ENCODE measurements at regions not wholly inside any gene's neighbourhood (a gene's known extent, or its start where the extent isn't known, plus 50 kb on each side); places are given as distances from the start of the nearest gene placed in this dataset.

DNA sequence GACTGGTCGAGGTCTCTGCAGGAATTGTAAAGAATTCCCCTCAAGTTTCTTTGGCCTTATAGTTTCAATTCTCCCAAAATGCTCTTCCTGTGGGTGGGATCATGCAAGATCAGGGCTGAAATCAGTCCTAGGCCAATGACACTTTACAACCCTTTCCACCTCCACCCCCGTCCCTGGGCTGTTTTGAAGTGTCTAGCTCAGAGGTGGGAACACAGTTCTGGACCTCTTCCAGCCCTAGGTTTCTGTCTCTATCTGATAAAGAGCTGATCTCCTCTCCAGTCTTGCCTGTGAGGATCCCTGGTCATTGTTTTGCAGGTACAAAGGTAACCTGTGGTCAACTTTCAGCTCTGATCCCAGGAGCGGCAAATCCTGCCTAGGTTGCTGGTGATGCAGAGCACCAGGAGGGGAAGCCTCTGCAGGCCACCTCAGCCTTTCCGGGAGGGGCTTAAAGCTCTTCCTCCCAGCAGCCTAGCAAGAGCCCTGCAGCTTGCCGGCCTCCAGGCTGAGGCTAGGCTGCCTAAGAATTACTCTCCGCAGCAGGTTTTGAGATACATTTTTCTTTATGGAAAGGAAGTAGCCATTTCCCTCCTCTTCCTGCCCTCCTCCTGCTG, 69.8 kb upstream of the WIPF1 start:
- no peak for DNase-seq

DNA sequence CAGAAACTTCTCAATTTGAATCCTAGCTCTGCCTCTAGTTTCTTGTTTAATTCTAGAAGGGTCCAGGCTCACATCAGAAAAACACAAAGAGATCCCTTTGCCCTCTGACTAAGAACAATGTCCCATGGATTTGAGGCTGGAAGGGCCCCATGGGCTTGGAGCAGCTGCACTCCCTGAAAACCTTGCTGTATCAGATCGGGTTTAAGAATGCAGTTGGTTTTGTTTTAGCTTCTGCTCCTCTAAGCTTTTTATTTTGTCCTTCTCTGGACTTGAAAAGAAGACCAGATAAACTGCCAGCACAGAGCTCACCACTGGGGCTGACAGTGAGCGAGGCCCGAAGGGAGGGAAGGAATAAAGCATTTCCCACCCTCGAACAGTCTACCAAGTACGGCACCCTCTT, 69.2 kb upstream of the WIPF1 start:
- DNase-seq: no peak

DNA sequence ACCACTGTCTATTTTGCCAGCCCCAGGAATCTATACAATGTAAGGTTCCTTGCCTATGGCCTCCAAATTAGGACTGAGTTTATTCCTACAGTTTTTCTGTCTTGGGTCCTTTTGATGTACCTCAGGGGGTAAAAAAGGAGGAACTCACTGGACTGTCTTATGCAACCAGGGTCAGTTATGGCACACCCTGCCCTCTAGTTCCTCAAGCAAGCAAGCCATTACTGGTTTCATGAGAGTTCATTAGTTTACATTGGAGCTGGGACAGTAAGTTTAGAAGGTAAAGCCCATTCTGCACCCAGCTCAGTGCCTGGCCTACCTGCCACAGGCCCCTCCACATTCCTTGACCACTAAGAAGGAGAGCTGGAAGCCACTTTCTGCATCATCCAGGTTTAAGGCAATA, 68.7 kb upstream of the WIPF1 start:
- DNase-seq: no peak

DNA sequence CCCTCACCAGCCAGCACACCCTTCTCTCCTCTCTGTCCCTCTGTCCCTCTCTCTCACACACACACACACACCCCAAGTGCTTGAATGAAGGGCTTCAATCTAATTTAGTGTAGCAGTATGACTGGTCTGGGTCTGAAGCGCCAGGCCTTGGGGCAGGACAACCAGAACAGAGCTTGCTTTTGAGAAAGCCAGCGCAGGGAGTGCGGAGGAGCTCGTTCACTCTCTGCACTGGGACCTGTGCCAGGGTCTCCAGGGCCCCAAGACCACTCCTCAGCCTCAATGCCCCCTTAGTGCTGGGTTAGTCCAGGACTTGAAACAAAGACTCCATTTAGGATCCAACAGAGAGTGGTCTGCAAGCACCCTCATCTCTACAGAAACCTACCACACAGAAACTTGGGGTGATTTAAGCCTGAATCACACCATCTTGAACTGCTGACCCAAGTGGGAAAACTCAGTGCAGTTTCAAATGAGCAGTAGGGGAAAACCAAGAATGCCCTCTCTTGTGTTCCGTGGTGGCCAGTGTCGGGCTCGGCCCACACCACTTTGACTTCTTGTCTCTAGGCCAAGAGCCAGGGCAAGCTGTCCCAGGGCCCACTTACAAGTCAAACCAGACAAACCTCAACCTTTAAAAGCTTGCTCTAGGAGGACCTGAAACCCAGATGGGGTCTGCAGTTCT, 66.6 kb upstream of the WIPF1 start:
- no peak for DNase-seq

DNA sequence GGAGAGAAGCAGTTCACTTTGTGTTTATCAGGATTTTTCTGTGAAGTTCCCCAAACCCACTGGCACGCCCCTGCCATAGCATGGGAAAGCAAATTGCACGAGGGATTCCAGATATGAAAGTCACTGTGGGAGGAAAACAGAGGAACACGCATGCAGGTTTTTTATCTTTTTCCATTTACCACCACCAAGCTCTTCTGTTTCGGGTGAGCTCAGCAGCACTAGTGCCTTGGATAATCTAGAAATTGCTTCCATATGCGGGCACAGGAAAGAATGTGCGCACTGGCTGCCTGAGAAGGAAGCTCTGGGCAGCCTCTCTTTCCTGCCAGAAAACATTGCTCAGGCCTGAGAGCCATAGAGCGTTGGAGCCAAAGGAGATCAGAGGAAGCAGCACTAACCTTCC, 65.9 kb upstream of the WIPF1 start:
- DNase-seq: no peak

DNA sequence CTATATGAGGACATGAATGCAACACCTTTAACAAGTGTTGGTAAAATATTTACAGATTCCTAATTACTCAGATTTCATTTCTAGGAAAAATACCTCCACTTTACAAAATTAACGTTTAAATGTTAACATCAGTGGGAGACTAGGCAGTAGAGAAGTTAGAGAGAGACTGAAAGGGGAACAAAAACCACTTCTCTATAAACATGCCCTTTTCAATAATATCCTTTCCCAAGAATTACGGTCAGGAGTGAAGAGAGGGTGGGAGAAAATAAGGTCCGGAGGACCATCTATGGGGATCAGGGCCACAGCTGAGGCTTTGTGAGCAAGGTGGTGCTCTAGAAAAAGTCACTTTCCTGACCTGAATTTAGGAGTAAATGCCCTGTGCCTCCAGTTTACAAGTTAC, 65.3 kb upstream of the WIPF1 start:
- DNase-seq: no peak

DNA sequence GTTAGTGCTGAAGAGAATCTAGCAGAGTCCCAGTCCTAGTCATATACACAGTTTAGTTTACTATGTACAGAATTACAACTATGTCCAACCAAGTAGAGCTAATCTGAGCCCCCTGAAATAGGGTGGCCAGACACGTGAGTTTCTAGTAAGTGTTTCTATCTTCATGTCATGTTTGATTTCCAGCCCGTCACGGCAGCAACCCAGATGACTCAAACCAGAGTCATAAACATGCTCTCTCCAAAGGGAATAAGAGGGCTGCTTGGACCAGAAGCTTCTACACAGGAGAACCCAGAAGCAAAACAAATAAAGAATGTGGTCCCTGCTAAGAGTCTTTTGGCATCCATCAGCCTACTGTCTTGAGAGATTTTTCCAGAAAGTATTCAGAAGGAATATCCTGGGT, 64.9 kb upstream of the WIPF1 start:
- no peak for DNase-seq

DNA sequence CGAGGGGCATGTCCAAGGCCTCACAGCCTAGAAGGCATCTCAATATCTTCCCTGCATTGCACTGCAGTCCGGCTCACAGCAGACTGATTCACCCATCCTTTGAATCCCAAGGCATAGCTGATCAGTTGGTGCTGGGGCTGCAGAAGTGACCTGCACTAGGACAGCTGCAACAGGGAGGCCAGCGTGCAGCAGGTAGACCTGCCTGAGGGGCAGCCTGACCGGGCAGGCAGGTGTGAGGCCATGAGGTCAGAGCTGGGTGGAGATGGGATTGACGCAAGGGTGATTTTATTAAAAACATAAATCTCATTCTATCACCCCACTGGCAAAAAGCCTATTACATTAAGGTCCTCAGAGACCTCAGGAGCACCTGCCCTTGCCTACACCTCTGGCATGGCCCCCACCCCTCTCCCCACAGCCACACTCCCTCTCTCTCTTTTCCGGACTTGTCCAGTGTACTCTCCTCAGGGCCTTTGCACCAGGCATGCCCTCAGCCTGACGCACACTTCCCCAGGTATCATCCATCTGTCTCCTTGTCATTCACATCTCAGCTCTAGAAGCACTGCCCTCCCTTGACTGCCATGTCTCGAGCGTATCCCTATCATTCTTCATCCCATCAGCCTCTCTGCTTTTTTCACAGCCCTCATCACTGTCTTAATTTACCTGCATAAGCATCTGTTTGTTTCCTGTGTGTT, 63.5 kb upstream of the WIPF1 start:
- no peak for DNase-seq

DNA sequence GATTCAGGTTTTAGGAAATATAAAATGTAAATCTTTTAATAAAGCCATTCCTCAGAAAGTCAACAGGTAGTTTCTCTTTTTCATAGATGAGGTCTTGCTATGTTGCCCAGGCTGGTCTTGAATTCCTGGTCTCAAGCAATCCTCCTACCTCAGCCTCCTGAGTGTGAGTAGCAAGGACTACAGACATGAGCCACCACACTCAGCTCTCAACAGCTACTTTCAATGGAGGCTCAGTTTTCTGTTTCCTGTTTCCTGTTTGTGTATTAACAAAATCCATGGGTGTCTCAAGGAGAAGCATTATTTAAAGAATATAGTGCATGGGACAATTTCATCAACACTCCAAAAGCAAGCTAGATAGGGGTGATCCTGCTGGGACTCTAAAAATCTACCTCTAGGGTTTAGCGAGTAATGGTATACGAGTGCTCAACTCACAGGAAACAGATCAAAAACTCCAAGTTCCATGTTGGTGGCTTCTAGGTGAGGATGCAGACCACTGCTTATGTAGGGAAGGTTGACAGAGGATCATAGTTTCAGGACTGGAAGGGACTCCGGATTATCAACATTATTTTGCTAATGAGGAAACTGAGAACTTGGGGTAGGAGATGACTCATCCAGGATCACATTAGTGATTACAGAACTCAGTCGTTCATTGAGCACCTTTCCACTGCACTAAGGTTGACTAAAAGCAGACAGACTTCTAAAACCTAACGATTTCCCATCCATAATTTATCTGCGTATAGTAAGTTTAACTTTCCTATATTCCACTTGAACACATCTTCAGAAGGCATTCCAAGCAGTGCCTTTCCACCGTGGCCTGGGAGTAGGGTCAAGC, 61.7 kb upstream of the WIPF1 start:
- DNase-seq: no peak

DNA sequence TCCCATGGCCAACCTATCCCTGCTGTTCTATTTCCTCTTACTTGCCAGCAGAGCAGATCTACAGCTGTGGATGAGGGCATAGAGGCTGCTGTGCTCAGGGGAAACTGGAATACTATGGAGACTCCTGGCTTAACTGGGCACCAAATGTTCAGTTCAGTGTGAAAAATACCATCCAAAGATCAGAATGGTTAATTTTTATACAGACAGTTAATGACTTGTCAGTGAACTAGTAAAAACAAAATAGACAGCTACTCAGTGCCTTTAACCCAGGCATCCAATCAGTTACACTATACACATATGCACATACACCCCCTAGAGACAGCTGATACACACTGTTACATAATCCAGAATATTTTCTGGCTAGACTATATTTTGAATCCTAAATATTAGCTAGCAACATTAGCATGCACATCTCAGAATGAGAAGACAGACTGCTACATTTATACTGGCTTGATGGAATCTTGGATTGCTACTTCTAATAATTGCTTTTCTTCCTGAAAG, 59.1 kb upstream of the WIPF1 start:
- no peak for DNase-seq

DNA sequence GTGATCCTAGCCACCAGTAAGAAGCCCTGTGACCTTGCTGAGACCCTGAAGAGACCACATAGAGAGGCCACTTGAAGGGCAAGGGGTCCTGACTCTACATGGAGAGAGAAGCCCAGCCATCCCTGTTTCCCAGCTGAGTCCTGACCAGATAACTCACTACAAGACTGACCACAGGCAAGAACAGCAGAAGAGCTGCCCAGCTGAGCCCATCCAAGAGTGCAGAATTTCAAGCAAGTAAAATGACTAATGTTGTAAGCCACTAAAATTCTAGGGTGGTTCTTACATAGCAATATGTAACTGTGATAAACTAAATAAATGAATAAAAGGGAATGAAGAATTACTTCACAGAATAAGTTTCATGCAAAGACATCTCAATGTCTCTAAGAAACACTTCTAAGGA, 58.4 kb upstream of the WIPF1 start:
- no peak for DNase-seq

DNA sequence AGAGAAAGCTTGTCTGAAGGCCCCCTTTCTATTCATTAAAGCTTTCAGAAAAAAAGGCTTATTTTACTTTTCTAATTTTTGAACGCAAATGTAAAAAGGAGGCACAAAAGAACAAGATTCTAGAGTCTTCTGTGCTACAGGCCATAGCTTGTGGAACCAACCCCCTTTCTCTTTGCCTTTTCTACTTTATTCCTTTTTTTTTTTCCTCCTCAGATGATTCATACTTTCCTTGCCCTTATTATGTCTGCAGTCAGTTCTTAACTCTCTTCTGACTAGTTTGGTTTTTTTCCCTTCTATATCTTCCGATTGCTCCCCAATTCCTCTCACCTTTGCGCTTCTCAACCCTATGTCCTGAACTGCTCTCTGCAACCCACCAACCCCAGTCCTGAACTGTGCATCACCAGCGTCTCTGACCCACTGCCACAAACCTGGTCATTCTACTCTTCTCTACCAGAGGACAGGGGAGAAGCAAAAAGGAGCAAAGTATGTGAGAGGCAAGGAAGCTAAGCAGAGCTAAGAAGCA, 56.9 kb upstream of the WIPF1 start:
- no peak for DNase-seq

DNA sequence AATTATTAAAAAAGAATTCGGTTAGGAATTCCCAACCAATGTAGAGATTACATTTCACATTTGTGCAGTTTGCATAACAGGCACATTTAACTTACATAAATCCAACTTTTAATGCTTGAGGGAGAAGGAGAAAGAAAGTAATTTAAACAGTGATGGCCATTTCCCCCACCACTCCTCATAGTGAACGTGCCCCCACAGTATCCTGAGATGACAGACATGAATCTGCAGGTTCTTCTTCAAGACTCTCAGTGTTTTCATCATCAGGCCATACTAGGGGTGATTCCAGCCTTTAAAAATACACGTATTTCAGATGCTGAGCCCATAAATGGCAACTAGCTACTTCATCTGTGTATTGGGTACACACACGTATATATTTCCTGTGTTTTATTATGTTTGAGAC, 51.3 kb upstream of the WIPF1 start:
- DNase-seq: no peak

Measured in retina (tissue), 1 donor.